ENCODE measurements at regions not wholly inside any gene's neighbourhood (a gene's known extent, or its start where the extent isn't known, plus 50 kb on each side); places are given as distances from the start of the nearest gene placed in this dataset.
"Not testable (repeated sequence)": the region's sequence is repeated elsewhere in the genome, so short reads cannot be mapped to it uniquely, and the experiment has no call there.

DNA sequence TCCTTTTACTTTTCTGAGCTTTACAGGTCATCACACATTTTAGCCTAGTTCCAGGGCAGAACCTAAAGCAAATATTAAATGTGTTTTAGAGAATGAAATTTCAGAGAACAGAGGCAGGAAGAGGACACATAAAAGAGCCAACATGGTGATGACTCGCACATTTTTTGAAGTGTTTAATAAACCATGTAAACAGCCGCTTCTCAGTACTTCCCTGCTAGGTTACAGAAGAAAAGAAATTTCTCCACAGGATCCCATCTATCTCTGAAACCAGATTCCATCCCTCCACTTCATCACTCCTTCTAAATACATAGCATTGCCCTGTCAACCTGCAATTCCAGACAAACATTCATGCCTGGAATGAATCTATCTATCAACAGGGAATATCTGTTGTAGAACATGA is 949.5 kb upstream of the PCDH7 start:
- H3K27ac ChIP-seq = no peak overlapping the region
- 63 to 67% methylated on average over 2 of the region's 2 CpGs for WGBS, 2 donors
- H3K9me3 ChIP-seq = no peaks in the 10 kb centered on the region
- no peak for TF ChIP-seq POLR2A (IDR thresholded peaks at IDR 0.05)
- TF ChIP-seq, protein P1, sequence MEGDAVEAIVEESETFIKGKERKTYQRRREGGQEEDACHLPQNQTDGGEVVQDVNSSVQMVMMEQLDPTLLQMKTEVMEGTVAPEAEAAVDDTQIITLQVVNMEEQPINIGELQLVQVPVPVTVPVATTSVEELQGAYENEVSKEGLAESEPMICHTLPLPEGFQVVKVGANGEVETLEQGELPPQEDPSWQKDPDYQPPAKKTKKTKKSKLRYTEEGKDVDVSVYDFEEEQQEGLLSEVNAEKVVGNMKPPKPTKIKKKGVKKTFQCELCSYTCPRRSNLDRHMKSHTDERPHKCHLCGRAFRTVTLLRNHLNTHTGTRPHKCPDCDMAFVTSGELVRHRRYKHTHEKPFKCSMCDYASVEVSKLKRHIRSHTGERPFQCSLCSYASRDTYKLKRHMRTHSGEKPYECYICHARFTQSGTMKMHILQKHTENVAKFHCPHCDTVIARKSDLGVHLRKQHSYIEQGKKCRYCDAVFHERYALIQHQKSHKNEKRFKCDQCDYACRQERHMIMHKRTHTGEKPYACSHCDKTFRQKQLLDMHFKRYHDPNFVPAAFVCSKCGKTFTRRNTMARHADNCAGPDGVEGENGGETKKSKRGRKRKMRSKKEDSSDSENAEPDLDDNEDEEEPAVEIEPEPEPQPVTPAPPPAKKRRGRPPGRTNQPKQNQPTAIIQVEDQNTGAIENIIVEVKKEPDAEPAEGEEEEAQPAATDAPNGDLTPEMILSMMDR (IDR thresholded peaks at IDR 0.05) = no peak
- no peaks in the 10 kb centered on the region for H3K36me3 ChIP-seq (replicated peaks in 1 of 2; ENCODE audit: insufficient read depth in 1 of 2, low read depth in 2 of 2)
- no peaks in the 10 kb centered on the region for H3K4me1 ChIP-seq
- intact Hi-C loops (cut with DNase I) = no loop called here
- no peaks in the 10 kb centered on the region for H3K27me3 ChIP-seq
- ATAC-seq (no peak), DNase-seq (no peak)
- H3K4me3 ChIP-seq = no peak overlapping the region

DNA sequence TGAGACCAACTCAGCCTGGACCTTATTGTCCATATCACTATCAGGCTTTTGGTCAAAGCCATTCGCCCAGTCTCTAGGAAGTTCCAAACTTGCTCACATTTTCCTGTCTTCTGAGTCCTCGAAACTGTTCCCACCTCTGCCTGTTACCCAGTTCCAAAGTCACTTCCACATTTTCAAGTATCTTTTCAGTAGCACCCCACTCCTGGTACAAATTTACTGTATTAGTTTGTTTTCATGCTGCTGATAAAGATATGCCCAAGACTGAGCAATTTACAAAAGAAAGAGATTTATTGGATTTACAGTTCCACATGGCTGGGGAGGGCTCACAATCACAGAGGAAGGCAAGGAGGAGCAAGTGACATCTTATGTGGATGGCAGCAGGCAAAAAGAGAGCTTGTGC is 932.0 kb upstream of the PCDH7 start:
- H3K4me3 ChIP-seq; H3K4me1 ChIP-seq; H3K27ac ChIP-seq; H3K27me3 ChIP-seq; DNase-seq; H3K9me3 ChIP-seq; H3K36me3 ChIP-seq (replicated peaks in 1 of 2; ENCODE audit: insufficient read depth in 1 of 2, low read depth in 2 of 2); ATAC-seq; intact Hi-C loops (cut with DNase I): not testable (repeated sequence)
- WGBS, 2 donors = 40 to 48% methylated on average over 2 of the region's 2 CpGs

DNA sequence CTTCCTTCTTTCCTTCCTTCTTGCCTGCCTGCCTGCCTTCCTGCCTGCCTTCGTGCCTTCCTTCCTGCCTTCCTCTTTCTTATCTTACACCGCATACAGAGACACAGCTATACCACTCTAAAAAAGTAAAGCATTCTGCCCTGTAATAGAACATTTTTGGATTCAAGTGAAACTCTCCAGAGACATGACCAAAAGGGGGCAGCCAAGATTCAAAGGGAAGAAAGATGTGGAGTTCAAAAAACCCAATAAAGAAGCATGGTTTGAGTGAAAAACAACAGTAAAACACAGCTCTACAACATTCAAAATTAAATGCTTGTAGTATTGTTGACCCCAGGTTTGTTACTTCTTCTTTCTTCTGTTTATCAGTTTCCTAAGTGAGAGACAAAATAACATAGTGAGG is 914.9 kb upstream of the PCDH7 start:
- 22 to 37% methylated on average over 2 of the region's 2 CpGs for WGBS, 2 donors
- DNase-seq (no peak), ATAC-seq (no peak)
- Histone ChIP-seq H3K36me3 (replicated peaks in 1 of 2; ENCODE audit: insufficient read depth in 1 of 2, low read depth in 2 of 2) (no peaks in the 10 kb centered on the region), H3K9me3 (no peaks in the 10 kb centered on the region), H3K27ac (no peak overlapping the region), H3K4me3 (no peak overlapping the region), H3K4me1 (no peaks in the 10 kb centered on the region), H3K27me3 (no peaks in the 10 kb centered on the region)
- TF ChIP-seq, protein P1 (IDR thresholded peaks at IDR 0.05) = no peak
- intact Hi-C loops (cut with DNase I) = no loop called here

DNA sequence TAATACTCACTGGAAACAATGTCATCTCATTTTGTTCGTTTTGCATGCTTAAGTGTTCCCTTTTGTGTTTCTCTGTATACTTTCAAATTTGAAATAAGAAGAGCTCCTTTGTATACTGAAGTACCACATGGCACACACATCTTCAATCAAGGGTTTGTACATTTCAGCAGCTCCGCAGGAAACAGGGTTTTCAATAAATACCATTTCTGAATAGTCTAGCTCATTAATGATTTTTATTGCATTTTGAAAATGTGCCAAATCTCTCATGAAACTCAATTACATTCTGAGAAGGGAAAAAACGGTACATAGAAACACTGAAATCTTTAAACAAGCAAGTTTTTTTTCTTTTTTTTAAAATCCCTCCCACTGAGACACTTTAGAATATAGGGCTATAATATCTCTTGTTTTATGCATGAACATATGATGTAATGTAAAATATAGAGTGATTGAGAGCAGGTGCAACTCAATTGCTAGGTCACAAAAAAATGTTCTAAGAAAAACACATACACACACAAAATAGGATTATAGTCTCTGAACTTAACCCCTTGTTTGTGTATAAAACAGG is 914.2 kb upstream of the PCDH7 start:
- no peaks in the 10 kb centered on the region for H3K9me3 ChIP-seq
- H3K27me3 ChIP-seq = no peaks in the 10 kb centered on the region
- 26 to 30% methylated on average over 3 of the region's 3 CpGs for WGBS, 2 donors
- H3K36me3 ChIP-seq (replicated peaks in 1 of 2; ENCODE audit: insufficient read depth in 1 of 2, low read depth in 2 of 2) = no peaks in the 10 kb centered on the region
- H3K4me3 ChIP-seq = no peak overlapping the region
- TF ChIP-seq, protein P1 (IDR thresholded peaks at IDR 0.05) = no peak
- no peak for TF ChIP-seq POLR2A (IDR thresholded peaks at IDR 0.05)
- DNase-seq (no peak), ATAC-seq (no peak)
- H3K4me1 ChIP-seq = no peaks in the 10 kb centered on the region
- intact Hi-C loops (cut with DNase I) = no loop called here
- H3K27ac ChIP-seq = no peak overlapping the region

DNA sequence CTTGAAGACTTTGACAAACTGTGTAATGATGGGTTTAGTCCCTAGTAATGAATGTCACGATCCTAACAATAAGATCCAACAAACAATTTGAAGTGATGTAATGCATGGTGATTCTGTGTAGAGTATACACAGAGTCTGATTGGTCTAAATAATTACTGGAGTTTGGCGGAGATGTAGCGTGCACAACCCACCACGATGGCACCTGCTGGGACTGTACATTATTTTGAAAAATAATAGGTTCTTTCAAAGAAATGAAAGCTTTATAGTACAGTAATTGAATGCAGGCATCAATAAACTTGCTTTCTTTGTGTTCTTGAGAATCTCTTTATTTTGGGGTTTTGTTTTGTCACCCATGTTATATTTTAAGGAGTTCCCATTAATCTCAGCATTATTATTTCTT is 902.2 kb upstream of the PCDH7 start:
- Histone ChIP-seq H3K27me3 (no peaks in the 10 kb centered on the region), H3K9me3 (no peaks in the 10 kb centered on the region), H3K36me3 (replicated peaks in 1 of 2; ENCODE audit: insufficient read depth in 1 of 2, low read depth in 2 of 2) (no peaks in the 10 kb centered on the region), H3K4me1 (no peaks in the 10 kb centered on the region), H3K4me3 (no peak overlapping the region), H3K27ac (no peak overlapping the region)
- WGBS, 2 donors = 65 to 78% methylated on average over 4 of the region's 4 CpGs
- intact Hi-C loops (cut with DNase I) = no loop called here
- DNase-seq (no peak), ATAC-seq (no peak)
- no peak for TF ChIP-seq POLR2A (IDR thresholded peaks at IDR 0.05)
- TF ChIP-seq, protein P1 (IDR thresholded peaks at IDR 0.05) = no peak

All from body of pancreas (tissue), 4 donors.